K562 (cell line): ENCODE measurements at regions not wholly inside any gene's neighbourhood (a gene's known extent, or its start where the extent isn't known, plus 50 kb on each side); places are given as distances from the start of the nearest gene placed in this dataset.

Experiments used
- ATAC-seq: fragments of 200-7000 bp; cut with Tn5 transposase; 3 replicates; pipeline ENCODE4 v1.9.1; 2020; ENCODE audit warnings: moderate library complexity
- BruUV-seq: library from RNA; stranded (reverse); fragments of 400-500 nt; replicated peaks from 2 replicates; lab custom pipeline; 2021; lab: Mats Ljungman, UMichigan
- CTCF ChIA-PET: fragments of 300-600 bp; formaldehyde crosslinking; extraction: SDS; loops from one replicate; lab custom pipeline; 2021; ENCODE audit warnings: low intra/inter-chr PET ratio; lab: Yijun Ruan, JAX
- POLR2A ChIA-PET: fragments of 300-600, 350-650 bp; sonication (Branson Sonifier 250); formaldehyde crosslinking; extraction: SDS; loops from one replicate; lab custom pipeline; 2021; ENCODE audit warnings: antibody characterized with exemption, inconsistent platforms; lab: Yijun Ruan, JAX
- DNase-seq, 4 experiments: peaks; one replicate each; pipeline versions ENCODE4 v3.0.0 to v3.0.0-alpha.2; 2011 to 2018; ENCODE audit warnings: low spot score in 3 of 4, mixed read lengths in 3 of 4; ENCODE audit errors: extremely low read depth in 1 of 4
- FAIRE-seq: peaks from 2 replicates; lab custom pipeline; 2011; peaks lifted over from hg19 to GRCh38; lab: Jason Lieb, UNC
- H2AFZ ChIP-seq: 2 replicates; pipeline ENCODE4 v1.6.0; 2011; ENCODE audit warnings: low read depth, low read length, control low read depth, inconsistent platforms
- H3K27ac ChIP-seq: fragments of 200-600 bp; 3 replicates; pipeline ENCODE4 v1.8.0; 2011; ENCODE audit warnings: low read depth, mild to moderate bottlenecking, control low read depth, inconsistent platforms, low read length, moderate library complexity, mixed read lengths; ENCODE audit errors: extremely low read depth
- H3K27me3 ChIP-seq, 2 experiments: fragments of 300-600 bp in 1 of 2; 2 replicates in 1 of 2; 3 replicates in 1 of 2; pipeline versions ENCODE4 v1.6.0 to v1.8.0; 2011; ENCODE audit warnings: inconsistent platforms in 2 of 2, low read length in 2 of 2, mild to moderate bottlenecking in 1 of 2, mixed read lengths in 1 of 2, moderate library complexity in 1 of 2; ENCODE audit not compliant: control insufficient read depth in 2 of 2, insufficient read depth in 2 of 2
- H3K36me3 ChIP-seq: fragments of 300-600 bp; 3 replicates; pipeline ENCODE4 v1.8.0; 2011; ENCODE audit warnings: mild to moderate bottlenecking, low read length, inconsistent platforms; ENCODE audit not compliant: control insufficient read depth, insufficient read depth
- H3K4me1 ChIP-seq, 2 experiments: fragments of 200-600 bp in 1 of 2; replicated peaks in 1 of 2; 2 replicates in 1 of 2; 3 replicates in 1 of 2; pipeline versions ENCODE4 v1.5.1 to v1.8.0; 2011; ENCODE audit warnings: inconsistent platforms in 2 of 2, low read length in 2 of 2, mild to moderate bottlenecking in 1 of 2, mixed read lengths in 1 of 2, moderate library complexity in 1 of 2; ENCODE audit not compliant: control insufficient read depth in 2 of 2, insufficient read depth in 2 of 2
- H3K4me2 ChIP-seq: 2 replicates; pipeline ENCODE4 v1.6.1; 2011; ENCODE audit warnings: low read length, control low read depth, inconsistent platforms, mixed read lengths; ENCODE audit not compliant: insufficient read depth
- H3K4me3 ChIP-seq: fragments of 200-600 bp; sonication (generic), shearing (Covaris generic); 2 replicates; pipeline ENCODE4 v1.5.1; 2016; ENCODE audit warnings: control low read depth, inconsistent platforms
- H3K79me2 ChIP-seq: fragments of 200-600 bp; 3 replicates; pipeline ENCODE4 v1.8.0; 2011; ENCODE audit warnings: low read length, inconsistent platforms; ENCODE audit not compliant: control insufficient read depth, insufficient read depth
- H3K9ac ChIP-seq, 2 experiments: 2 replicates each; pipeline versions ENCODE4 v1.6.0 to v1.6.1; 2011; ENCODE audit warnings: low read depth in 2 of 2, low read length in 2 of 2, control low read depth in 1 of 2, inconsistent platforms in 1 of 2, mild to moderate bottlenecking in 1 of 2, mixed read lengths in 1 of 2; ENCODE audit not compliant: insufficient read depth in 1 of 2
- H3K9me1 ChIP-seq: one replicate; pipeline ENCODE4 v1.6.0; 2011; ENCODE audit warnings: inconsistent platforms, mild to moderate bottlenecking, low read length, moderate library complexity; ENCODE audit not compliant: control insufficient read depth, insufficient read depth
- H3K9me3 ChIP-seq: replicated peaks from 2 replicates; pipeline ENCODE4 v1.5.1; 2011; ENCODE audit warnings: low read depth, low read length, inconsistent platforms; ENCODE audit not compliant: control insufficient read depth, insufficient read depth
- H4K20me1 ChIP-seq: replicated peaks from 2 replicates; pipeline ENCODE4 v1.6.1; 2011; ENCODE audit warnings: low read length, inconsistent platforms, mixed read lengths; ENCODE audit not compliant: control insufficient read depth, insufficient read depth
- NFRKB ChIP-seq: fragments of 450-650 bp; IDR thresholded peaks from 2 replicates; pipeline ENCODE4 v1.6.1; 2016; ENCODE audit warnings: low read depth
- TOE1 ChIP-seq, 2 experiments: fragments of 450-650 bp in 1 of 2; sonication (generic) in 1 of 2; formaldehyde crosslinking in 1 of 2; IDR thresholded peaks; 2 replicates each; pipeline versions ENCODE4 v1.7.1 to v1.8.0; 2016 to 2022; ENCODE audit warnings: borderline replicate concordance in 2 of 2, mild to moderate bottlenecking in 2 of 2, antibody characterized with exemption in 1 of 2, inconsistent platforms in 1 of 2, low read depth in 1 of 2, missing genetic modification reagents in 1 of 2, moderate library complexity in 1 of 2
- TRIM24 ChIP-seq, 2 experiments: fragments of 450-650 bp; IDR thresholded peaks; 2 replicates each; pipeline ENCODE4 v1.6.1; 2016
- ZKSCAN1 ChIP-seq: fragments of 150-350 bp; IDR thresholded peaks from 2 replicates; pipeline ENCODE4 v1.6.1; 2016; ENCODE audit warnings: low read depth, low read length
- ZNF143 ChIP-seq: sonication (generic); formaldehyde crosslinking; IDR thresholded peaks from 2 replicates; pipeline ENCODE4 v1.9.0; 2022; ENCODE audit warnings: mild to moderate bottlenecking, missing genetic modification reagents
- ZNF174 ChIP-seq: fragments of 250-450 bp; sonication (Bioruptor Pico); IDR thresholded peaks from 2 replicates; pipeline ENCODE4 v1.4.0; 2020; ENCODE audit warnings: mild to moderate bottlenecking
- ZNF507 ChIP-seq: conservative IDR thresholded peaks from 2 replicates; pipeline ENCODE4 v1.6.1; 2017; ENCODE audit warnings: missing genetic modification characterization, missing compliant biosample characterization
- ZNF518B ChIP-seq: fragments of 250-450 bp; sonication (Bioruptor Pico); IDR thresholded peaks from 2 replicates; pipeline ENCODE4 v1.5.0; 2021; ENCODE audit warnings: mild to moderate bottlenecking, moderate library complexity
- WGBS: fragments of 100-300 bp; shearing (Covaris generic); methylation state at CpG from one replicate; pipeline ENCODE4 v1.1.6; 2016; ENCODE audit warnings: low coverage, mixed read lengths; ENCODE audit not compliant: insufficient coverage; ENCODE audit errors: missing lambda C conversion rate; 5-methylcytosine and 5-hydroxymethylcytosine counted together
- in situ Hi-C: fragments of 300-500 bp; cut with MboI; formaldehyde crosslinking; loops from 4 replicates; pipeline ENCODE4 v1.15.0; 2018; ENCODE audit warnings: inconsistent platforms, mixed read lengths
- intact Hi-C: fragments of 100-400 bp; cut with micrococcal nuclease; formaldehyde crosslinking; loops from 2 replicates; pipeline ENCODE4 v1.14.2; 2022

- DNase-seq: no peak
- no peaks in the 10 kb centered on the region for H3K9me1 ChIP-seq
- H2AFZ ChIP-seq: no peak overlapping the region
- ATAC-seq: no peak
- TF ChIP-seq ZNF518B (CRISPR knock-in tag): no peak
- no peak for TF ChIP-seq TOE1 (IDR thresholded peaks at IDR 0.05; ENCODE audit: borderline replicate concordance)
- no peak for TF ChIP-seq TOE1 (CRISPR knock-in tag; IDR thresholded peaks at IDR 0.05; ENCODE audit: borderline replicate concordance, low read depth)
- TF ChIP-seq ZNF174: no peak
- no peak for TF ChIP-seq TRIM24 (IDR thresholded peaks at IDR 0.05)
- TF ChIP-seq ZNF143 (CRISPR knock-in tag): no peak
- no peak for TF ChIP-seq NFRKB
- TF ChIP-seq ZKSCAN1: no peak
- TF ChIP-seq ZNF507 (tag): no peak
- no peaks in the 10 kb centered on the region for H3K36me3 ChIP-seq
- no peaks in the 10 kb centered on the region for H4K20me1 ChIP-seq
- no peaks in the 10 kb centered on the region for H3K9me3 ChIP-seq
- no TSS peak for BruUV-seq
- FAIRE-seq: no peak
- no peaks in the 10 kb centered on the region for H3K4me1 ChIP-seq
- no peaks in the 10 kb centered on the region for H3K79me2 ChIP-seq
- H3K4me2 ChIP-seq: no peak overlapping the region
- POLR2A ChIA-PET: no interaction called here
- H3K9ac ChIP-seq: no peak overlapping the region
- in situ Hi-C loops: no loop called here
- CTCF ChIA-PET: no interaction called here
- intact Hi-C loops: no loop called here
- 3% methylated on average over 3 of the region's 5 CpGs for whole genome bisulfite sequencing
- no peak overlapping the region for H3K4me3 ChIP-seq
- no peak overlapping the region for H3K27ac ChIP-seq
- no peaks in the 10 kb centered on the region for H3K27me3 ChIP-seq
These were observed 1291.7 kb upstream of the CRIM1 start for GRCh38 chr2:35063836-35064235.
